Activated CD4-positive, alpha-beta T cell treated with anti-CD3 and anti-CD28 coated beads, Interleukin-2, amount 10 ng/mL, durations not matched to agents 24 days and 14 days (primary cell): ENCODE measurements at regions not wholly inside any gene's neighbourhood (a gene's known extent, or its start where the extent isn't known, plus 50 kb on each side); places are given as distances from the start of the nearest gene placed in this dataset.
"Not testable (repeated sequence)": the region's sequence is repeated elsewhere in the genome, so short reads cannot be mapped to it uniquely, and the experiment has no call there.

Experiments used
- DNase-seq: peaks from one replicate; pipeline ENCODE4 v3.0.0; 2022
- H3K27ac Mint-ChIP-seq: one replicate; pipeline ENCODE4 v1.8.0; 2022; ENCODE audit warnings: mild to moderate bottlenecking, mixed read lengths
- H3K27me3 Mint-ChIP-seq: one replicate; pipeline ENCODE4 v1.8.0; 2022; ENCODE audit warnings: mixed read lengths
- H3K36me3 Mint-ChIP-seq: one replicate; pipeline ENCODE4 v1.8.0; 2022; ENCODE audit warnings: low read depth, mild to moderate bottlenecking, mixed read lengths
- H3K4me1 Mint-ChIP-seq: one replicate; pipeline ENCODE4 v1.8.0; 2021; ENCODE audit warnings: mixed read lengths
- H3K4me3 Mint-ChIP-seq: one replicate; pipeline ENCODE4 v1.8.0; 2022; ENCODE audit warnings: mild to moderate bottlenecking, moderate library complexity, mixed read lengths
- H3K9me3 Mint-ChIP-seq: one replicate; pipeline ENCODE4 v1.8.0; 2021; ENCODE audit warnings: mixed read lengths
- intact Hi-C: fragments of 100-400 bp; cut with micrococcal nuclease; formaldehyde crosslinking; loops from one replicate; pipeline ENCODE4 v1.15.1; 2023

DNA sequence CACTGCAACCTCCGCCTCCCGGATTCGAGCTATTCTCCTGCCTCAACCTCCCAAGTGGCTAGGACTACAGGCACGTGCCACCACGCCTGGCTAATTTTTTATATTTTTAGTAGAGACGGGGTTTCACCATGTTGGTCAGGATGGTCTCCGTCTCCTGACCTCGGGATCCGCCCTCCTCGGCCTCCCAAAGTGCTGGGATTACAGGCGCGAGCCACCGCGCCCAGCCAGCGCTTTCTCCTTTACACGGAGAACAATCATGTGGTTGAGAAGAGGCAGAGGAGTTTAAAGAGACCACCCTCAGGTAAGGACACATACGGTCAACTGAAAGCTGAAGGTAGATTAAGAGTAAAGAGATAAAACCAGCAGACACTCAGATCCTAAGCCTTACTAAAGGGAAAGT is 1673.7 kb upstream of the PIK3C3 start:
- H3K36me3 Mint-ChIP-seq, H3K27me3 Mint-ChIP-seq, H3K4me1 Mint-ChIP-seq, intact Hi-C loops, H3K4me3 Mint-ChIP-seq, DNase-seq, H3K27ac Mint-ChIP-seq, H3K9me3 Mint-ChIP-seq: not testable (repeated sequence)

DNA sequence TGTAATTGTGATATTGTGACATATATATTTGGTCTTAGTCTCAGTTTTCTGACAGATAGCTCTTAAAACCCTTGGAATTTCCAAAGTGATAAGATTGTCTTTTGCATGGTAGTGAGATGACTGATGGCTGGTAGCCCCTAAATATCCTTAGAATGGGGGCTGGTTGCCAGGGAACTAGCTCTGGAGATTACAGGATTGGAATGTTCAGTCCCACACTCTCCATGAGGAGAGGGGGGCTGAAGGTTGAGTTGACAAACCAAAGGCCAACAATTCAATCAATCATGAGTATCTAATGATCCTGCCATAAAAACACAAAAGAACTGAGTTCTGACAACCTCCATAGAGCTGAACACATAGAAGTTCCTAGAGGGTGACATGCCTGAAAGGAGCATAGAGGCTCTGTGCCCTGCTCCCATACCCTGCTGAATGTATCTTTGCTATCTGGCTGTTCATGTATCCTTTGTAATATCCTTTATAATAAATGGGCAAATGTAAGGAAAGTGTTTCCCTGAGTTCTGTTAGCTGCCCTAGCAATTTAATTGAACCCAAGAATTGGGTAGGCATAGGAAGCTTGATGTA is 1680.3 kb upstream of the PIK3C3 start:
- Mint-ChIP-seq H3K4me3 (no peak overlapping the region), H3K27me3 (no peaks in the 10 kb centered on the region), H3K36me3 (no peaks in the 10 kb centered on the region), H3K4me1 (no peaks in the 10 kb centered on the region), H3K9me3 (no peaks in the 10 kb centered on the region), H3K27ac (no peak overlapping the region)
- no peak for DNase-seq
- intact Hi-C loops = no loop called here

- H3K27me3 Mint-ChIP-seq = no peaks in the 10 kb centered on the region
- H3K4me1 Mint-ChIP-seq = no peaks in the 10 kb centered on the region
- no peaks in the 10 kb centered on the region for H3K9me3 Mint-ChIP-seq
- H3K4me3 Mint-ChIP-seq = no peak overlapping the region
- no peak for DNase-seq
- no peak overlapping the region for H3K27ac Mint-ChIP-seq
- intact Hi-C loops = no loop called here
- H3K36me3 Mint-ChIP-seq = no peaks in the 10 kb centered on the region
Observed at GRCh38 chr18:40272630-40273231, 1682.3 kb upstream of the PIK3C3 start.

DNA sequence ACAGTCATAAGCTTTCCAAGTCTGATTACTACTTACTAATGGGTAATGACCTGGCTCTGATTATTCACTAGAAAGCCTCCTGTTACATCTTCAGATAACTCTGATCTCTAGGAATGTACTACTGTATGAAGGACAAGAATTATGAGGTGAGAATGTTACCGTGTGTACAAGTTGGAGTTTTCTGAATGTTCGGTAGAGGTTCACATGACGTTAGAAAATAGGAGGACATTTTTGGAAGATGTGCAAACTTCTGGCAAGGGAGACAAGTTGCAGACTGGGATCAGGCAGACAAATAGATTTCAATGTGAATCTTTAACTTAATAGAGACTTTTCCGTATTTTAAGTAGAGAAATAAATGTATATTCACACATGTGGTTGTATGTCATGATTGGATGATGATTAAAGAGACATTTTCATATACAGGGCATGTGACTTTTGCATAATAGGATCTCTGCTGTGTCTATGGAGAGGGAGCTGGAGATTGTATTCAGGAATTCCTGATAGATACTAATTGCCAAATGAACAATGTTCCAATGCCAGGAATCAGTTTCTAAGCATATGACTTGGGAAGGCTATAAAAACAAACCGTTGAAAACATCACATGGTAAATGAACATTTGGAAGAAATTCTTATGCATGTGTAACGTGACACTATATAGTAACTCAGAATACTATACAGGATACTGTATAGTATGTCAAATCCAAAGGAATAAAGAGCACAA is 1695.8 kb upstream of the PIK3C3 start:
- intact Hi-C loops = no loop called here
- no peak for DNase-seq
- Mint-ChIP-seq H3K4me3 (no peak overlapping the region), H3K4me1 (no peaks in the 10 kb centered on the region), H3K36me3 (no peaks in the 10 kb centered on the region), H3K27ac (no peak overlapping the region), H3K27me3 (no peaks in the 10 kb centered on the region), H3K9me3 (no peaks in the 10 kb centered on the region)

DNA sequence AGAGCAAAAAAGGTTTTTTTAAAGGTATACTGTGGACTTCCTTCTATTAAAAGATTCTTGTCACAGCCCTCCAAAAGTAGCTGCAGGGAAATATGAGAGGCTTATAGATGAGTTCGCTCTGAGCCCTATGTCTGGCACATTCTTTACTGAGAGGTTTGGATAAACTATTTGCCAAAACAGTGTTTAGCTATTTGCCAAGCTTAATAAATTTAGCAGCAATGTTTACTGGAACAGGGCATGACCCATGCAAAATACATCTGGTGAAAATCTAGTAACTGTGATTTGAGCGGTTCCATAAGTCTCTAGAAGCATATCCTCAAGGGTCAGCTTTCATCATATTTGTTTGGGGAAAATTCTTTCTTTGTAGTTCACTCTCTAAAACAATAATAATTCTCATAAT is 1696.7 kb upstream of the PIK3C3 start:
- intact Hi-C loops = no loop called here

DNA sequence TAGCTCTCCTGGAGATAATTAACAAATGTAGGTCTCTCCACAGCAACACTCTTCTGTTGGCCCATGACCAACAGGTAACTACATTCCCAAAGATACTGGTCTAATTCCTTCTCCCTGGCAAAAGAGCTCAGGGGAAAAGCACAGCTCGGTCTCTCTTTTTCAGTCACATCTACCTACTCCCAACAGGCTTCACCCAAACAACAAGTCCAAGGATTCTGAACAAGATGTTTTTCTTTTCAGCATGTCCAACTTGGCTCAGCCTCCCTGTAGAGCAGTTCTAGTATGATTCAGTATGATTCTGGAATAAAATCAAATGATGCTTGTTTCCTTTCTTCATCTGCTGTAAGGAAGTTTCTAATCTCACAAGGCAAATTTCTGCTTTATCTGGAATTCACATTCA is 1704.8 kb upstream of the PIK3C3 start:
- no peak overlapping the region for H3K27ac Mint-ChIP-seq
- intact Hi-C loops = no loop called here
- no peaks in the 10 kb centered on the region for H3K9me3 Mint-ChIP-seq
- H3K4me3 Mint-ChIP-seq = no peak overlapping the region
- no peaks in the 10 kb centered on the region for H3K36me3 Mint-ChIP-seq
- DNase-seq = no peak
- H3K4me1 Mint-ChIP-seq = no peaks in the 10 kb centered on the region
- H3K27me3 Mint-ChIP-seq = no peaks in the 10 kb centered on the region

More for the DNA sequence above, 1696.7 kb upstream of the PIK3C3 start:
- Mint-ChIP-seq H3K27ac (no peak overlapping the region), H3K36me3 (no peaks in the 10 kb centered on the region), H3K4me3 (no peak overlapping the region), H3K27me3 (no peaks in the 10 kb centered on the region), H3K9me3 (no peaks in the 10 kb centered on the region), H3K4me1 (no peaks in the 10 kb centered on the region)
- DNase-seq = no peak

- no peak for DNase-seq
- Mint-ChIP-seq H3K27me3 (no peaks in the 10 kb centered on the region), H3K4me1 (no peaks in the 10 kb centered on the region), H3K27ac (no peak overlapping the region), H3K4me3 (no peak overlapping the region), H3K9me3 (no peaks in the 10 kb centered on the region), H3K36me3 (no peaks in the 10 kb centered on the region)
- intact Hi-C loops = no loop called here
Observed at GRCh38 chr18:40249390-40250080, 1705.5 kb upstream of the PIK3C3 start.

DNA sequence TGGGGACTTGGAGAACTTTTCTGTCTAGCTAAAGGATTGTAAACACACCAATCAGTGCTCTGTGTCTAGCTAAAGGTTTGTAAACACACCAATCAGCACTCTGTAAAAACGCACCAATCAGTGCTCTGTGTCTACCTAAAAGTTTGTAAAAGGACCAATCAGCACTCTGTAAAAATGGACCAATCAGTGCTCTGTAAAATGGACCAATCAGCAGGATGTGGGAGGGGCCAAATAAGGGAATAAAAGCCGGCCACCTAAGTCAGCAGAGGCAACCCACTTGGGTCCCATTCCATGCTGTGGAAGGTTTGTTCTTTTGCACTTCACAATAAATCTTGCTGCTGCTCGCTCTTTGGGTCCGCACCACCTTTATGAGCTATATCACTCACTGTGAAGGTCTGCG is 1709.4 kb upstream of the PIK3C3 start:
- H3K27ac Mint-ChIP-seq, H3K4me3 Mint-ChIP-seq, H3K4me1 Mint-ChIP-seq, intact Hi-C loops, H3K27me3 Mint-ChIP-seq, DNase-seq, H3K36me3 Mint-ChIP-seq, H3K9me3 Mint-ChIP-seq: not testable (repeated sequence)

DNA sequence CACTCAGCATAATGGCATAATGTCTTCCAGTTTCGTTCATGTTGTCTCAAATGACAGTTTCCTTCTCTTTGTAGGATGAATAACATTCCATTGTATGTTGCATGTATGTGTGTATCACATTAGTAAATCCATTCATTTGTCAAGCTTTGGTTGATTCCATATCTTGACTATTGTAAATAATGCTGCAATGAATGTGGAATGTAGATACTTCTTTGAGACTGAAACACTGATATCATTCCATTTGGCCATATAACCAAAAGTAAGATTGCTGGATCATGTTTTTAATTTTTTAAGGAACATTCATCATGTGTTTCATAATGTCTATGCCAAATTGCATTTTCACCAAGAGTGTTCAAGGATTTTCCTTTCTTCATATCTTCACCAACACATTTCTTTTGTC is 1711.4 kb upstream of the PIK3C3 start:
- Mint-ChIP-seq H3K4me1 (no peaks in the 10 kb centered on the region), H3K9me3 (peaks cover 4% of the 10 kb centered on the region), H3K27ac (no peak overlapping the region), H3K4me3 (no peak overlapping the region), H3K27me3 (no peaks in the 10 kb centered on the region), H3K36me3 (no peaks in the 10 kb centered on the region)
- no peak for DNase-seq
- intact Hi-C loops = no loop called here

DNA sequence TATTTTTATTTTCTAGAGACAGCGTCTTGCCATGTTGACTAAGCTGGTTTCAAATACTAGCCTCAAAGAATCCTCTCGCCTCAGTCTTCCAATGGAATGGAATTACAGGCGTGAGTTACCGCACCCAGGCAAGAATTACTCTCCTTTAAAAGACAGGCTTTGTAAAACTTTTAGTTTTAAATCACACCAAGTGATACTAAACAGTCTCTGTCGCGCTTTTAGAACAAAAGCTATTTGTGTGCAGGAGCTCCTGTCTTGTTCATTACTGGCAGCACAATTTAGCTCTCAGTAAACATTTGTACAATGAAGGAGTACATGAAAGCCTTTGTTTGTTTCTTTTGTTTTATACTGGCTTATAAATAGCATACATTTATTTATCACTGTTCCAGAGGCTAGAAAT is 1719.2 kb upstream of the PIK3C3 start:
- intact Hi-C loops = no loop called here
- no peak for DNase-seq
- H3K4me1 Mint-ChIP-seq = no peaks in the 10 kb centered on the region
- no peaks in the 10 kb centered on the region for H3K9me3 Mint-ChIP-seq
- H3K4me3 Mint-ChIP-seq = no peak overlapping the region
- no peaks in the 10 kb centered on the region for H3K36me3 Mint-ChIP-seq
- H3K27me3 Mint-ChIP-seq = no peaks in the 10 kb centered on the region
- H3K27ac Mint-ChIP-seq = no peak overlapping the region

DNA sequence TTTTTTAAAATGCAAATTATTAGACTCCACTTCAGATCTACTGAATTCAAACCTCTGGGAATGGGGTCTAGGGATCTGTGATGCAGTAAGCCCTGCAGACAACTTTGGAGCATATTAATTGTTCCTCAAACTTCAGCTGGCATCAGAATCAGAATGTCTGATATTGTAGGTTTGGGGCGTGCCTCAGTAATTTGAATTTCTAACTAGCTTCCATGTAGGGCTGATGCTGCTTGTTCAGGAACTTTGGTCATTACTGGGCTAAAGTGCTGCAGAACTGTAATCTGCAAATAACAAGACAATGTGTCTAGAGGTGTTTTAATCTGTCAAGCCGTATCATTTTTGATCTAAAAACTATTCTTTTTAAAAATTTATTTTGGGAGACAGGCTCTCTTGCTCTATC is 1719.7 kb upstream of the PIK3C3 start:
- Mint-ChIP-seq H3K27me3 (no peaks in the 10 kb centered on the region), H3K4me3 (no peak overlapping the region), H3K27ac (no peak overlapping the region), H3K9me3 (no peaks in the 10 kb centered on the region), H3K4me1 (no peaks in the 10 kb centered on the region), H3K36me3 (no peaks in the 10 kb centered on the region)
- no peak for DNase-seq
- intact Hi-C loops = no loop called here

- Mint-ChIP-seq H3K27ac (no peak overlapping the region), H3K27me3 (no peaks in the 10 kb centered on the region), H3K36me3 (no peaks in the 10 kb centered on the region), H3K9me3 (no peaks in the 10 kb centered on the region), H3K4me1 (no peaks in the 10 kb centered on the region), H3K4me3 (no peak overlapping the region)
- intact Hi-C loops = no loop called here
- DNase-seq = no peak
Observed at GRCh38 chr18:40233931-40234616, 1721.0 kb upstream of the PIK3C3 start.

GRCh38 chr18:40222776-40223175 is 1732.3 kb upstream of the PIK3C3 start:
- no peak for DNase-seq
- Mint-ChIP-seq H3K9me3 (no peaks in the 10 kb centered on the region), H3K4me1 (no peaks in the 10 kb centered on the region), H3K36me3 (no peaks in the 10 kb centered on the region), H3K27me3 (no peaks in the 10 kb centered on the region), H3K27ac (no peak overlapping the region), H3K4me3 (no peak overlapping the region)
- intact Hi-C loops = no loop called here

GRCh38 chr18:40216856-40217255 is 1738.2 kb upstream of the PIK3C3 start:
- no peak for DNase-seq
- H3K4me1 Mint-ChIP-seq = no peaks in the 10 kb centered on the region

More at GRCh38 chr18:40216856-40217255, 1738.2 kb upstream of the PIK3C3 start:
- Mint-ChIP-seq H3K27me3 (no peaks in the 10 kb centered on the region), H3K27ac (no peak overlapping the region), H3K4me3 (no peak overlapping the region), H3K36me3 (no peaks in the 10 kb centered on the region), H3K9me3 (no peaks in the 10 kb centered on the region)
- intact Hi-C loops = no loop called here
